SJSA1 (cell line): ENCODE measurements at regions not wholly inside any gene's neighbourhood (a gene's known extent, or its start where the extent isn't known, plus 50 kb on each side); places are given as distances from the start of the nearest gene placed in this dataset.
"Not testable (repeated sequence)": the region's sequence is repeated elsewhere in the genome, so short reads cannot be mapped to it uniquely, and the experiment has no call there.

Experiments used
- DNase-seq, 2 experiments: peaks; one replicate each; pipeline ENCODE4 v3.0.0-alpha.2; 2015 to 2020; ENCODE audit warnings: low spot score in 2 of 2, low read depth in 1 of 2
- H3K27ac ChIP-seq: fragments of 250-450 bp; sonication (Bioruptor Pico); 2 replicates; pipeline ENCODE4 v1.5.1; 2020; ENCODE audit warnings: mild to moderate bottlenecking, moderate library complexity
- H3K27me3 ChIP-seq: fragments of 250-450 bp; sonication (Bioruptor Pico); replicated peaks from 2 replicates; pipeline ENCODE4 v1.5.1; 2020; ENCODE audit warnings: mild to moderate bottlenecking, moderate library complexity
- H3K36me3 ChIP-seq: fragments of 250-450 bp; sonication (Bioruptor Pico); 2 replicates; pipeline ENCODE4 v1.5.1; 2020; ENCODE audit warnings: mild to moderate bottlenecking
- H3K4me1 ChIP-seq: fragments of 250-450 bp; sonication (Bioruptor Pico); replicated peaks from 2 replicates; pipeline ENCODE4 v1.6.1; 2021; ENCODE audit warnings: mild to moderate bottlenecking
- H3K4me3 ChIP-seq: fragments of 250-450 bp; sonication (Bioruptor Pico); 2 replicates; pipeline ENCODE4 v1.5.1; 2020; ENCODE audit warnings: mild to moderate bottlenecking
- H3K9me3 ChIP-seq: fragments of 250-450 bp; sonication (Bioruptor Pico); replicated peaks from 2 replicates; pipeline ENCODE4 v1.5.1; 2020; ENCODE audit warnings: mild to moderate bottlenecking

DNA sequence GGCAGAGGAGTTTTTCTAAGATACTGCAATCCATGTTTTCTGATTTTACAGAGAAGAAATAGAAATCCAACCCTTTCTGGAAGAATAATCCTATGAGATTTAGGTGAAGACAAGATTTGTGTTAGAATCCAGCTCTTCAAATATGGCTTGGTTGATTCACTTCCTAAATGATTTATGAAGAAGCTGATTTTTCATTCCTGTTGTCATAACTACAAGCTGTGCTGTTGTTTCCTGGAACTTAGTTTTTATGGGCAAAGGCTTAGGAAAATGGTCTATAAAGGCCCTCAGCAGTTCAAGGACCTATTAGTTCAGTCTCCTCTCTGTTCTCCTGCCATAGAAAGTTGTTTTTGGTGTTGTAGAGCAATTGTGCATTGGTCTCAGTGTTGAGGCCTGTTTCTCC is 174.2 kb upstream of the FAM20A start:
- DNase-seq = no peak
- Histone ChIP-seq H3K9me3 (no peaks in the 10 kb centered on the region), H3K4me1 (peaks cover 36% of the 10 kb centered on the region), H3K27me3 (no peaks in the 10 kb centered on the region), H3K27ac (0 out of 2 replicates have a peak overlapping the region, but pooled peaks have one; percentile 9), H3K4me3 (no peak overlapping the region), H3K36me3 (no peaks in the 10 kb centered on the region)

DNA sequence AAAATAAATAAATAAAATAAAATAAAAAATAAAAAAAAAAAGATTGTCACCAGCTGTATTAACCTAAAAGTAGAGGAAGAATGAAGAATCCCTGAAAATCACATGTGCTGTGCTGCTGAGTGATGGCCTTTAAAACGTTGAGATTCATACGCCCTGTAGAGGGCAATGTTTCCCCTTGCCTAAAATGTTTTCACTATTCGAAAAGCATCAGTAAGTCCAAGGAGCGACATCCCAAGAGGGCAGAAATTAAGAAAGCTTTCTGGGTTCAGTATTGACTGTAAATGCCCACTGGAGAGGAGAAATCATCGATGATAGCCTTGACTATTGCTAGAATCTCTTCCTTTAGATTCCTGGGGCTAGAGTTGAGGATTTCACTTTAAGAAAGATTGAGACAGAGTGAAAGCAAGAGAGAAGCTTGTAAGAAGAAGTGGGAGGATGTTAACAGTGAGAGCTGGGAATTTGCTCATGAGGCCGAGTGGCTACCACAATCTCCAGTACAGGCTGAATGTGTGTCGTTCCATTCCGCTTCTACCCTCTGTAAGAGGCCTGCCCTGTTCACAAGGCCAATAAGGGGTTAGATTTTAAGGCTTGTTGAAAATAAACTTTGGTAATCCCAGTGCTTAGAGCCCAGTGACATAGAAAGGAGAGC is 170.8 kb upstream of the FAM20A start:
- Histone ChIP-seq H3K4me3 (peak overlapping the region; percentile 11; the same call in 1 of the 2 replicates), H3K36me3 (no peaks in the 10 kb centered on the region), H3K4me1 (peaks cover 23% of the 10 kb centered on the region), H3K27me3 (no peaks in the 10 kb centered on the region), H3K27ac (no peak overlapping the region), H3K9me3 (no peaks in the 10 kb centered on the region)
- peak in 1 of 2 experiments; percentile 72 for DNase-seq

GRCh38 chr17:68768804-68769203 is 167.6 kb upstream of the FAM20A start:
- Histone ChIP-seq H3K36me3 (no peaks in the 10 kb centered on the region), H3K9me3 (no peaks in the 10 kb centered on the region), H3K4me3 (no peak overlapping the region), H3K27me3 (no peaks in the 10 kb centered on the region), H3K27ac (no peak overlapping the region), H3K4me1 (0 out of 2 replicates have a peak, but pooled peaks cover 3% of the 10 kb centered on the region)
- no peak for DNase-seq

DNA sequence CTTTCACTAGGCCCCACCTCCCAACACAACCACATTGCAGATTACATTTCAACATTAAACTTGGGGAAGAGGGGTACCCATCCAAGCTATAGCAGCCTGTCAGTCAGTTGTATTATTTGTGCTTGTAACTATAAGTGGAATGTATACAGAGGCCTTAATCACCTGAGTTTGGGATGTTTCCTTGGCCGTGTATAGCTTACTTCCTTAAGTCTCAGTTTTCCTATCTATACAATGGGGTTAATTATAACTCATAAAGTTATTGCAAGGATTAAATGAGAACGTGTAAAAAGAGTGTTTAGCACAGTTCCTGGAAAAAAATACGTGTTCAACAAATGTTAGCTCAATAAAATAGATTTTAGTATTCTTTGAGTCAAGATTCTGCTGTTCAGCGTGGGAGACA is 165.5 kb upstream of the FAM20A start:
- no peaks in the 10 kb centered on the region for H3K9me3 ChIP-seq
- H3K4me1 ChIP-seq = no peaks in the 10 kb centered on the region
- H3K27me3 ChIP-seq = no peaks in the 10 kb centered on the region
- no peak overlapping the region for H3K4me3 ChIP-seq
- H3K27ac ChIP-seq = no peak overlapping the region
- no peaks in the 10 kb centered on the region for H3K36me3 ChIP-seq
- DNase-seq = no peak

DNA sequence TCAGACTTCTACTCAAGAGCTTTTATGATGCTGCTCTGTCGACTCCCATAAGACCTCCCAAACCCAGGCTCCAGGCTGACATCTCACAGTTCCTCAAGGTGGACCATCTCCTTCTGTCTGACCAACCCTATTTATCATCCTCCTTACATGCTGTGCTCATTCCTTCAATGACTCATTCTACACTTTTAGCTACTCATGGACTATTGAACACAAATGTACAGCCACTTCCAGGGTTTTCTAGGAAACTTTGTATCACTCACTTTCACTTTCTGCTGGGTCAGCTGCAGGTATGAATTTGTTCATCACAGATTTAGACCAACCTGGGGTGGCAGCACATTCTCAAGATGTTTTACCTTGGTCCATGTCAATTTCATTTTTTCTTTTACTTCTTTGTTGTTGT is 162.4 kb upstream of the FAM20A start:
- Histone ChIP-seq H3K27me3 (no peaks in the 10 kb centered on the region), H3K36me3 (no peaks in the 10 kb centered on the region), H3K4me3 (no peak overlapping the region), H3K9me3 (no peaks in the 10 kb centered on the region), H3K27ac (no peak overlapping the region), H3K4me1 (peaks cover 8% of the 10 kb centered on the region)
- no peak for DNase-seq

DNA sequence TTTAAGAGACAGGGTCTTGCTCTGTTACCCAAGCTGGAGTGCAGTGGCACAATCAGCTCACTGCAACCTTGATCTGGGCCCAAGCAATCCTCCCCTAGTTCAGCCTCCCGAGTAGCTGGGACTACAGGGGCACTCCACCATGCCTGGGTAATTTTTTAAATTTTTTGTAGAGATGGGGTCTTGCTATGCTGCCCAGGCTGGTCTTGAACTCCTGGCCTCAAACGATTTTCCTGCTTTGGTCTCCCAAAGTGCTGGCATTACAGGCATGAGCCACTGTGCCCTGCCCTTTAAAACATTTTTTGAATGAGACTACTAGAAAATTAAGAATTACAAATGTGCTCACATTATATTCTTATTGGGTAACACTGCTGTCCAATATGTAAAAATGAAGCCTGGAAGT is 161.7 kb upstream of the FAM20A start:
- Histone ChIP-seq H3K9me3 (no peaks in the 10 kb centered on the region), H3K4me3 (no peak overlapping the region), H3K36me3 (no peaks in the 10 kb centered on the region), H3K27me3 (no peaks in the 10 kb centered on the region), H3K27ac (no peak overlapping the region), H3K4me1 (peaks cover 8% of the 10 kb centered on the region)
- no peak for DNase-seq

- Histone ChIP-seq H3K27ac (no peak overlapping the region), H3K9me3 (no peaks in the 10 kb centered on the region), H3K36me3 (no peaks in the 10 kb centered on the region), H3K4me1 (peaks cover 8% of the 10 kb centered on the region), H3K4me3 (no peak overlapping the region), H3K27me3 (no peaks in the 10 kb centered on the region)
- DNase-seq = no peak
These were observed 158.9 kb upstream of the FAM20A start for GRCh38 chr17:68760141-68760475.

GRCh38 chr17:68759343-68760140 is 158.4 kb upstream of the FAM20A start:
- DNase-seq = peak; percentile 87 to 92
- Histone ChIP-seq H3K36me3 (no peaks in the 10 kb centered on the region), H3K4me1 (peaks cover 8% of the 10 kb centered on the region), H3K27me3 (no peaks in the 10 kb centered on the region), H3K4me3 (peak overlapping the region; percentile 40), H3K27ac (peak overlapping the region; percentile 95), H3K9me3 (no peaks in the 10 kb centered on the region)

GRCh38 chr17:68759002-68759342 is 157.8 kb upstream of the FAM20A start:
- no peak for DNase-seq
- no peak overlapping the region for H3K4me3 ChIP-seq
- no peaks in the 10 kb centered on the region for H3K9me3 ChIP-seq
- no peaks in the 10 kb centered on the region for H3K27me3 ChIP-seq
- peaks cover 8% of the 10 kb centered on the region for H3K4me1 ChIP-seq
- H3K27ac ChIP-seq = peak overlapping the region; percentile 95
- H3K36me3 ChIP-seq = no peaks in the 10 kb centered on the region

DNA sequence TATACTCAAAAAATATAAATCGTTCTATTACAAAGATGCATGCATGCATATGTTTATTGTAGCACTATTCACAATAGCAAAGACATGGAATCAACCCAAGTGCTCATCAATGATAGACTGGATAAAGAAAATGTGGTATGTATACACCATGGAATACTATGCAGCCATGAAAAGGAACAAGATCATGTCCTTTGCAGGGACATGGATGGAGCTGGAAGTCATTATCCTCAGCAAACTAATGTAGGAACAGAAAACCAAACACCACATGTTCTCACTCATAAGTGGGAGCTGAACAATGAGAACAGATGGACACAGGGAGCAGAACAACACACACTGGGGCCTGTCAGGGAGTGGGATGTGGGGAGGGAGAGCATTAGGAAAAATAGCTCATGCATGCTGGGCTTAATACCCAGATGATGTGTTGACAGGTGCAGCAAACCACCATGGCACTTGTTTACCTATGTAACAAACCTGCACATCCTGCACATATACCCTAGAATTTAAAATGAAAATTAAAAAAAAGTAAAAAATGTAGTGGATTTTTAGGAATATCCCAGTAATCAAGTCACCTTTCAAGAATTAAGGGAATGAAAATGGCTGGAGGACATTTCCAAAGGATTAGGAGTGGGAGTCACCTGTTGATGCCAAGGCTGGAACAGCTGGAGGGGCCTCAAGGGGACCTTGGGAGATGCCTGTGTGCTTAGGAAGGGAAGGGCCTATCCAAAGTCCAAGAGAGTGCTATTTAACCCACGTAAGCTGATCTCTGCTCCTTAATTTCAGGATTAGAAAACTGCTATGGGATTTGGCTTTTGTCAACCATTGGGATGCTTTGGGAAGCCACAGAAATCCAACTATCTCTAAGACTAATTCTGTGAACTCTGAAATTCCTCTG is 156.9 kb upstream of the FAM20A start:
- H3K36me3 ChIP-seq = not testable (repeated sequence)

GRCh38 chr17:68753985-68754769 is 153.0 kb upstream of the FAM20A start:
- Histone ChIP-seq H3K9me3 (no peaks in the 10 kb centered on the region), H3K27ac (no peak overlapping the region), H3K27me3 (no peaks in the 10 kb centered on the region), H3K4me3 (no peak overlapping the region), H3K36me3 (no peaks in the 10 kb centered on the region), H3K4me1 (peaks cover 3% of the 10 kb centered on the region)
- DNase-seq = no peak

More for the DNA sequence above, 156.9 kb upstream of the FAM20A start:
- not testable (repeated sequence) for DNase-seq, H3K9me3 ChIP-seq, H3K4me1 ChIP-seq, H3K27me3 ChIP-seq, H3K27ac ChIP-seq, H3K4me3 ChIP-seq

- Histone ChIP-seq H3K36me3 (no peaks in the 10 kb centered on the region), H3K27ac (no peak overlapping the region), H3K9me3 (no peaks in the 10 kb centered on the region), H3K4me1 (no peaks in the 10 kb centered on the region), H3K4me3 (no peak overlapping the region), H3K27me3 (no peaks in the 10 kb centered on the region)
- no peak for DNase-seq
These were observed 149.0 kb upstream of the FAM20A start for GRCh38 chr17:68750208-68750562.

- Histone ChIP-seq H3K36me3 (no peaks in the 10 kb centered on the region), H3K27ac (no peak overlapping the region), H3K9me3 (no peaks in the 10 kb centered on the region; the same call in 1 of the 2 replicates), H3K4me3 (no peak overlapping the region), H3K27me3 (no peaks in the 10 kb centered on the region), H3K4me1 (no peaks in the 10 kb centered on the region)
- DNase-seq = no peak
These were observed 148.4 kb upstream of the FAM20A start for GRCh38 chr17:68749349-68750207.
